Anterior cingulate cortex (tissue), 58 donors: ENCODE measurements at regions not wholly inside any gene's neighbourhood (a gene's known extent, or its start where the extent isn't known, plus 50 kb on each side); places are given as distances from the start of the nearest gene placed in this dataset.

Experiments used
- DNase-seq, 58 donors: peaks; one replicate each; lab custom pipeline; 2025; lab: John Stamatoyannopoulos, UW

- no peak for DNase-seq
Observed at GRCh38 chr1:234942879-234943506, 185.6 kb downstream of the TOMM20 start.

- DNase-seq, result no peak
Observed at GRCh38 chr1:234942012-234942332, 186.7 kb downstream of the TOMM20 start.

- no peak for DNase-seq
Observed at GRCh38 chr1:234941321-234942011, 187.2 kb downstream of the TOMM20 start.

GRCh38 chr1:234940841-234941240, 187.8 kb downstream of the TOMM20 start:
- no peak for DNase-seq

GRCh38 chr1:234938924-234939323, 189.7 kb downstream of the TOMM20 start:
- no peak for DNase-seq

GRCh38 chr1:234938135-234938534, 190.5 kb downstream of the TOMM20 start:
- no peak for DNase-seq

- no peak for DNase-seq
Observed at GRCh38 chr1:234936612-234937389, 191.8 kb downstream of the TOMM20 start.

- DNase-seq, result no peak
Observed at GRCh38 chr1:234934611-234935033, 194.0 kb downstream of the TOMM20 start.

GRCh38 chr1:234933475-234933874, 195.2 kb downstream of the TOMM20 start:
- DNase-seq, result peak in 4 of 58 donors; percentile 14 to 32 (median 23)

GRCh38 chr1:234932511-234933430, 195.9 kb downstream of the TOMM20 start:
- peak in 2 of 58 donors; percentile 6 to 9 for DNase-seq

- no peak for DNase-seq
Observed at GRCh38 chr1:234932106-234932505, 196.5 kb downstream of the TOMM20 start.

GRCh38 chr1:234931404-234931973, 197.1 kb downstream of the TOMM20 start:
- DNase-seq, result no peak

GRCh38 chr1:234929369-234929768, 199.3 kb downstream of the TOMM20 start:
- DNase-seq, result no peak

- no peak for DNase-seq
Observed at GRCh38 chr1:234928642-234929041, 200.0 kb downstream of the TOMM20 start.

- no peak for DNase-seq
Observed at GRCh38 chr1:234927971-234928640, 200.5 kb downstream of the TOMM20 start.

- DNase-seq, result no peak
Observed at GRCh38 chr1:234927312-234927970, 201.2 kb downstream of the TOMM20 start.

- DNase-seq, result no peak
Observed at GRCh38 chr1:234926559-234927311, 201.9 kb downstream of the TOMM20 start.

- DNase-seq, result no peak
Observed at GRCh38 chr1:234926264-234926558, 202.4 kb downstream of the TOMM20 start.
